ENCODE measurements at regions not wholly inside any gene's neighbourhood (a gene's known extent, or its start where the extent isn't known, plus 50 kb on each side); places are given as distances from the start of the nearest gene placed in this dataset.
A peak's percentile ranks its signal among the peaks of the same experiment; 100 is the strongest.
"Not testable (repeated sequence)": the region's sequence is repeated elsewhere in the genome, so short reads cannot be mapped to it uniquely, and the experiment has no call there.

GRCh38 chr2:131758941-131759340 lies 231.3 kb downstream of the CCDC74A start:
- H3K4me3 Mint-ChIP-seq; H3K27me3 Mint-ChIP-seq; H3K36me3 Mint-ChIP-seq; ATAC-seq (ENCODE audit: low read depth); H3K27ac Mint-ChIP-seq; H3K9me3 Mint-ChIP-seq; DNase-seq; POLR2A ChIA-PET; H3K4me1 Mint-ChIP-seq: not testable (repeated sequence)

GRCh38 chr2:131774955-131775555 lies 247.4 kb downstream of the CCDC74A start:
- H3K27me3 Mint-ChIP-seq; H3K27ac Mint-ChIP-seq; H3K9me3 Mint-ChIP-seq; ATAC-seq (ENCODE audit: low read depth); DNase-seq; H3K4me3 Mint-ChIP-seq; H3K4me1 Mint-ChIP-seq; H3K36me3 Mint-ChIP-seq; POLR2A ChIA-PET: not testable (repeated sequence)

GRCh38 chr2:131775903-131776506 lies 248.3 kb downstream of the CCDC74A start:
- DNase-seq; H3K4me1 Mint-ChIP-seq; ATAC-seq (ENCODE audit: low read depth); H3K4me3 Mint-ChIP-seq; H3K9me3 Mint-ChIP-seq; H3K36me3 Mint-ChIP-seq; POLR2A ChIA-PET; H3K27ac Mint-ChIP-seq; H3K27me3 Mint-ChIP-seq: not testable (repeated sequence)

GRCh38 chr2:131780446-131780845 lies 252.8 kb downstream of the CCDC74A start:
- POLR2A ChIA-PET, H3K4me3 Mint-ChIP-seq: not testable (repeated sequence)

GRCh38 chr2:131801210-131801744 lies 273.6 kb downstream of the CCDC74A start:
- DNase-seq (no peak), ATAC-seq (ENCODE audit: low read depth) (no peak)
- H3K4me1 Mint-ChIP-seq, result peaks cover 2% of the 10 kb centered on the region
- no peaks in the 10 kb centered on the region for H3K36me3 Mint-ChIP-seq
- H3K27me3 Mint-ChIP-seq, result peaks cover 16% of the 10 kb centered on the region
- H3K27ac Mint-ChIP-seq, result no peak overlapping the region
- POLR2A ChIA-PET, result no interaction called here
- no peaks in the 10 kb centered on the region for H3K9me3 Mint-ChIP-seq
- no peak overlapping the region for H3K4me3 Mint-ChIP-seq

More at GRCh38 chr2:131780446-131780845, 252.8 kb downstream of the CCDC74A start:
- H3K27ac Mint-ChIP-seq; H3K36me3 Mint-ChIP-seq; ATAC-seq (ENCODE audit: low read depth); H3K9me3 Mint-ChIP-seq; DNase-seq; H3K4me1 Mint-ChIP-seq: not testable (repeated sequence)
- peaks cover 20% of the 10 kb centered on the region for H3K27me3 Mint-ChIP-seq

- H3K4me1 Mint-ChIP-seq, H3K9me3 Mint-ChIP-seq, H3K36me3 Mint-ChIP-seq, POLR2A ChIA-PET, H3K27ac Mint-ChIP-seq: not testable (repeated sequence)
- peak; percentile 91 for DNase-seq
- peak; percentile 90 for ATAC-seq (ENCODE audit: low read depth)
- Mint-ChIP-seq H3K4me3 (peak overlapping the region; percentile 74), H3K27me3 (peaks cover 17% of the 10 kb centered on the region)
Measured at GRCh38 chr2:131801745-131802350, 274.2 kb downstream of the CCDC74A start.

GRCh38 chr2:131802351-131802836 lies 274.7 kb downstream of the CCDC74A start:
- Mint-ChIP-seq H3K27me3 (peaks cover 19% of the 10 kb centered on the region), H3K4me3 (peak overlapping the region; percentile 74)
- POLR2A ChIA-PET, H3K4me1 Mint-ChIP-seq, H3K36me3 Mint-ChIP-seq, H3K27ac Mint-ChIP-seq, H3K9me3 Mint-ChIP-seq: not testable (repeated sequence)
- DNase-seq, result peak; percentile 58
- ATAC-seq (ENCODE audit: low read depth), result peak; percentile 82

GRCh38 chr2:131803237-131803636 lies 275.5 kb downstream of the CCDC74A start:
- H3K4me1 Mint-ChIP-seq; ATAC-seq (ENCODE audit: low read depth); H3K4me3 Mint-ChIP-seq: not testable (repeated sequence)

GRCh38 chr2:131812605-131813004 lies 284.9 kb downstream of the CCDC74A start:
- H3K27ac Mint-ChIP-seq; POLR2A ChIA-PET; H3K27me3 Mint-ChIP-seq; DNase-seq; H3K4me3 Mint-ChIP-seq; H3K4me1 Mint-ChIP-seq; H3K36me3 Mint-ChIP-seq; H3K9me3 Mint-ChIP-seq; ATAC-seq (ENCODE audit: low read depth): not testable (repeated sequence)

More at GRCh38 chr2:131803237-131803636, 275.5 kb downstream of the CCDC74A start:
- DNase-seq, H3K36me3 Mint-ChIP-seq, H3K9me3 Mint-ChIP-seq, H3K27ac Mint-ChIP-seq, POLR2A ChIA-PET: not testable (repeated sequence)
- peaks cover 21% of the 10 kb centered on the region for H3K27me3 Mint-ChIP-seq

GRCh38 chr2:131813378-131813777 lies 285.7 kb downstream of the CCDC74A start:
- H3K4me3 Mint-ChIP-seq; H3K27me3 Mint-ChIP-seq; H3K9me3 Mint-ChIP-seq; H3K27ac Mint-ChIP-seq; DNase-seq; ATAC-seq (ENCODE audit: low read depth); H3K4me1 Mint-ChIP-seq; POLR2A ChIA-PET; H3K36me3 Mint-ChIP-seq: not testable (repeated sequence)

GRCh38 chr2:131818267-131818973 lies 290.7 kb downstream of the CCDC74A start:
- H3K4me3 Mint-ChIP-seq; H3K36me3 Mint-ChIP-seq; ATAC-seq (ENCODE audit: low read depth); H3K4me1 Mint-ChIP-seq; DNase-seq; POLR2A ChIA-PET; H3K27me3 Mint-ChIP-seq; H3K27ac Mint-ChIP-seq; H3K9me3 Mint-ChIP-seq: not testable (repeated sequence)

GRCh38 chr2:131822237-131822721 lies 294.6 kb downstream of the CCDC74A start:
- POLR2A ChIA-PET, H3K27me3 Mint-ChIP-seq: not testable (repeated sequence)

GRCh38 chr2:131823058-131823457 lies 295.4 kb downstream of the CCDC74A start:
- H3K9me3 Mint-ChIP-seq; H3K27me3 Mint-ChIP-seq; POLR2A ChIA-PET; H3K27ac Mint-ChIP-seq; H3K4me3 Mint-ChIP-seq; H3K36me3 Mint-ChIP-seq; ATAC-seq (ENCODE audit: low read depth); H3K4me1 Mint-ChIP-seq: not testable (repeated sequence)
- peak; percentile 10 for DNase-seq

More at GRCh38 chr2:131822237-131822721, 294.6 kb downstream of the CCDC74A start:
- not testable (repeated sequence) for H3K4me1 Mint-ChIP-seq; H3K4me3 Mint-ChIP-seq; ATAC-seq (ENCODE audit: low read depth); H3K9me3 Mint-ChIP-seq; H3K27ac Mint-ChIP-seq; H3K36me3 Mint-ChIP-seq
- DNase-seq, result peak; percentile 15

Data from activated naive CD8-positive, alpha-beta T cell treated with anti-CD3 and anti-CD28 coated beads, Interleukin-2, amount 10 ng/mL, durations not matched to agents 7 days and 5 days (primary cell).